Lower lobe of right lung (tissue), 2 donors: ENCODE measurements at regions not wholly inside any gene's neighbourhood (a gene's known extent, or its start where the extent isn't known, plus 50 kb on each side); places are given as distances from the start of the nearest gene placed in this dataset.

ENCODE experiments used
- ATAC-seq, 2 donors: fragments of 200-7000 bp; cut with Tn5 transposase; one replicate each; pipeline ENCODE4 v1.9.1; 2020 to 2022; ENCODE audit warnings: mild to moderate bottlenecking in 2 of 2, moderate library complexity in 2 of 2
- DNase-seq: peaks from one replicate; pipeline ENCODE4 v3.0.0-alpha.2; 2020
- H3K27ac ChIP-seq: fragments of 200-600 bp; one replicate; pipeline ENCODE4 v1.8.0; 2022
- H3K27me3 ChIP-seq: fragments of 200-600 bp; one replicate; pipeline ENCODE4 v1.8.0; 2022; ENCODE audit warnings: low read depth
- H3K36me3 ChIP-seq: fragments of 200-600 bp; one replicate; pipeline ENCODE4 v1.8.0; 2022; ENCODE audit warnings: mild to moderate bottlenecking
- H3K4me1 ChIP-seq: fragments of 200-600 bp; one replicate; pipeline ENCODE4 v1.8.0; 2022
- H3K4me3 ChIP-seq: fragments of 200-600 bp; one replicate; pipeline ENCODE4 v1.8.0; 2022; ENCODE audit warnings: mild to moderate bottlenecking
- H3K9me3 ChIP-seq: fragments of 200-600 bp; one replicate; pipeline ENCODE4 v1.8.0; 2022
- CTCF ChIP-seq: fragments of 200-600 bp; IDR thresholded peaks from one replicate; pipeline ENCODE4 v1.8.0; 2022; ENCODE audit warnings: antibody characterized with exemption, mild to moderate bottlenecking
- intact Hi-C: fragments of 100-400 bp; cut with DNase I; formaldehyde crosslinking; loops from one replicate; pipeline ENCODE4 v1.11.0; 2022
- donor health status: DM: no; HTN: yes; CAD: no; lungs with severe emphysema.

- no peak for ATAC-seq
- Histone ChIP-seq H3K4me3 (no peak overlapping the region), H3K36me3 (no peaks in the 10 kb centered on the region), H3K4me1 (no peaks in the 10 kb centered on the region), H3K9me3 (no peaks in the 10 kb centered on the region), H3K27me3 (no peaks in the 10 kb centered on the region), H3K27ac (no peak overlapping the region)
- intact Hi-C loops: no loop called here
- no peak for DNase-seq
- TF ChIP-seq CTCF: no peak
These were observed 119.6 kb downstream of the PXDC1 start for GRCh38 chr6:3631877-3632276.

- ATAC-seq: no peak
- intact Hi-C loops: no loop called here
These were observed 120.3 kb downstream of the PXDC1 start for GRCh38 chr6:3631186-3631585.

GRCh38 chr6:3630258-3630835 lies 121.2 kb downstream of the PXDC1 start:
- no peaks in the 10 kb centered on the region for H3K4me1 ChIP-seq
- TF ChIP-seq CTCF: no peak
- no peaks in the 10 kb centered on the region for H3K9me3 ChIP-seq
- no peaks in the 10 kb centered on the region for H3K36me3 ChIP-seq
- no peak overlapping the region for H3K4me3 ChIP-seq
- H3K27ac ChIP-seq: no peak overlapping the region
- ATAC-seq (peak in 1 of 2 donors; percentile 30), DNase-seq (no peak)
- intact Hi-C loops: no loop called here
- no peaks in the 10 kb centered on the region for H3K27me3 ChIP-seq

More at GRCh38 chr6:3631186-3631585, 120.3 kb downstream of the PXDC1 start:
- no peak overlapping the region for H3K4me3 ChIP-seq
- H3K9me3 ChIP-seq: no peaks in the 10 kb centered on the region
- no peak for DNase-seq
- no peaks in the 10 kb centered on the region for H3K36me3 ChIP-seq
- no peaks in the 10 kb centered on the region for H3K27me3 ChIP-seq
- H3K27ac ChIP-seq: no peak overlapping the region
- H3K4me1 ChIP-seq: no peaks in the 10 kb centered on the region
- no peak for TF ChIP-seq CTCF

GRCh38 chr6:3627956-3628835 lies 123.3 kb downstream of the PXDC1 start:
- H3K4me1 ChIP-seq: no peaks in the 10 kb centered on the region
- no peak overlapping the region for H3K4me3 ChIP-seq
- no peak for TF ChIP-seq CTCF
- no peaks in the 10 kb centered on the region for H3K36me3 ChIP-seq
- peaks cover 10% of the 10 kb centered on the region for H3K27me3 ChIP-seq
- H3K27ac ChIP-seq: no peak overlapping the region
- DNase-seq: no peak
- intact Hi-C loops: no loop called here
- H3K9me3 ChIP-seq: no peaks in the 10 kb centered on the region
- no peak for ATAC-seq

- ATAC-seq (no peak), DNase-seq (no peak)
- no peak overlapping the region for H3K4me3 ChIP-seq
- peaks cover 10% of the 10 kb centered on the region for H3K27me3 ChIP-seq
- no peaks in the 10 kb centered on the region for H3K36me3 ChIP-seq
- no peaks in the 10 kb centered on the region for H3K4me1 ChIP-seq
- TF ChIP-seq CTCF: no peak
- H3K9me3 ChIP-seq: no peaks in the 10 kb centered on the region
- no peak overlapping the region for H3K27ac ChIP-seq
- intact Hi-C loops: no loop called here
These were observed 124.0 kb downstream of the PXDC1 start for GRCh38 chr6:3627501-3627900.
